HepG2 (cell line): ENCODE measurements at regions not wholly inside any gene's neighbourhood (a gene's known extent, or its start where the extent isn't known, plus 50 kb on each side); places are given as distances from the start of the nearest gene placed in this dataset.

ENCODE experiments used
- ATRX ChIP-seq: sonication (generic); formaldehyde crosslinking; IDR thresholded peaks from 2 replicates; pipeline ENCODE4 v1.4.0; 2020; ENCODE audit warnings: missing genetic modification reagents, borderline replicate concordance
- CENPX ChIP-seq: sonication (generic); formaldehyde crosslinking; IDR thresholded peaks from 2 replicates; pipeline ENCODE4 v1.9.0; 2021; ENCODE audit warnings: mild to moderate bottlenecking, missing genetic modification reagents, moderate library complexity
- MIXL1 ChIP-seq: IDR thresholded peaks from 2 replicates; pipeline ENCODE4 v1.6.1; 2016
- NR2F2 ChIP-seq: IDR thresholded peaks from 2 replicates; pipeline ENCODE4 v1.6.1; 2012; ENCODE audit warnings: low read depth, inconsistent platforms, borderline replicate concordance
- NR3C1 ChIP-seq: sonication (generic); formaldehyde crosslinking; IDR thresholded peaks from 2 replicates; pipeline ENCODE4 v1.4.0; 2020; ENCODE audit warnings: missing genetic modification reagents
- PRMT3 ChIP-seq: sonication (generic); formaldehyde crosslinking; IDR thresholded peaks from 2 replicates; pipeline ENCODE4 v1.8.1; 2022; ENCODE audit warnings: low read depth, mild to moderate bottlenecking, moderate library complexity, missing genetic modification reagents, borderline replicate concordance
- ZNF224 ChIP-seq: sonication (generic); formaldehyde crosslinking; IDR thresholded peaks from 2 replicates; pipeline ENCODE4 v1.5.0; 2020; ENCODE audit warnings: mild to moderate bottlenecking, missing genetic modification reagents
- ZNF280D ChIP-seq: sonication (generic); formaldehyde crosslinking; IDR thresholded peaks from 2 replicates; pipeline ENCODE4 v1.5.1; 2020; ENCODE audit warnings: mild to moderate bottlenecking, missing genetic modification reagents
- TF ChIP-seq, protein P1 (sequence below): sonication (generic); formaldehyde crosslinking; IDR thresholded peaks from 2 replicates; pipeline ENCODE4 v1.4.0; 2020; ENCODE audit warnings: missing genetic modification reagents
- TF ChIP-seq, protein P2 (sequence below): sonication (generic); formaldehyde crosslinking; IDR thresholded peaks from 2 replicates; pipeline ENCODE4 v1.8.1; 2023; ENCODE audit warnings: mild to moderate bottlenecking, inconsistent platforms, moderate library complexity, missing genetic modification reagents, borderline replicate concordance

GRCh38 chr3:88369337-88369736 lies 219.6 kb downstream of the C3orf38 start (continued):
- no peak for TF ChIP-seq ATRX (CRISPR knock-in tag)
- TF ChIP-seq, protein P1, sequence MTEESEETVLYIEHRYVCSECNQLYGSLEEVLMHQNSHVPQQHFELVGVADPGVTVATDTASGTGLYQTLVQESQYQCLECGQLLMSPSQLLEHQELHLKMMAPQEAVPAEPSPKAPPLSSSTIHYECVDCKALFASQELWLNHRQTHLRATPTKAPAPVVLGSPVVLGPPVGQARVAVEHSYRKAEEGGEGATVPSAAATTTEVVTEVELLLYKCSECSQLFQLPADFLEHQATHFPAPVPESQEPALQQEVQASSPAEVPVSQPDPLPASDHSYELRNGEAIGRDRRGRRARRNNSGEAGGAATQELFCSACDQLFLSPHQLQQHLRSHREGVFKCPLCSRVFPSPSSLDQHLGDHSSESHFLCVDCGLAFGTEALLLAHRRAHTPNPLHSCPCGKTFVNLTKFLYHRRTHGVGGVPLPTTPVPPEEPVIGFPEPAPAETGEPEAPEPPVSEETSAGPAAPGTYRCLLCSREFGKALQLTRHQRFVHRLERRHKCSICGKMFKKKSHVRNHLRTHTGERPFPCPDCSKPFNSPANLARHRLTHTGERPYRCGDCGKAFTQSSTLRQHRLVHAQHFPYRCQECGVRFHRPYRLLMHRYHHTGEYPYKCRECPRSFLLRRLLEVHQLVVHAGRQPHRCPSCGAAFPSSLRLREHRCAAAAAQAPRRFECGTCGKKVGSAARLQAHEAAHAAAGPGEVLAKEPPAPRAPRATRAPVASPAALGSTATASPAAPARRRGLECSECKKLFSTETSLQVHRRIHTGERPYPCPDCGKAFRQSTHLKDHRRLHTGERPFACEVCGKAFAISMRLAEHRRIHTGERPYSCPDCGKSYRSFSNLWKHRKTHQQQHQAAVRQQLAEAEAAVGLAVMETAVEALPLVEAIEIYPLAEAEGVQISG (CRISPR knock-in tag): no peak
- TF ChIP-seq, protein P2, sequence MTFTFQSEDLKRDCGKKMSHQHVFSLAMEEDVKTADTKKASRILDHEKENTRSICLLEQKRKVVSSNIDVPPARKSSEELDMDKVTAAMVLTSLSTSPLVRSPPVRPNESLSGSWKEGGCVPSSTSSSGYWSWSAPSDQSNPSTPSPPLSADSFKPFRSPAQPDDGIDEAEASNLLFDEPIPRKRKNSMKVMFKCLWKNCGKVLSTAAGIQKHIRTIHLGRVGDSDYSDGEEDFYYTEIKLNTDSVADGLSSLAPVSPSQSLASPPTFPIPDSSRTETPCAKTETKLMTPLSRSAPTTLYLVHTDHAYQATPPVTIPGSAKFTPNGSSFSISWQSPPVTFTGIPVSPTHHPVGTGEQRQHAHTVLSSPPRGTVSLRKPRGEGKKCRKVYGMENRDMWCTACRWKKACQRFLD (CRISPR knock-in tag): no peak
- no peak for TF ChIP-seq PRMT3 (CRISPR knock-in tag)
- TF ChIP-seq ZNF280D (CRISPR knock-in tag): no peak
- TF ChIP-seq NR3C1 (CRISPR knock-in tag): no peak
- TF ChIP-seq ZNF224: no peak
- TF ChIP-seq NR2F2: no peak
- TF ChIP-seq CENPX (CRISPR knock-in tag): no peak
- no peak for TF ChIP-seq MIXL1 (CRISPR knock-in tag)
